ENCODE measurements at regions not wholly inside any gene's neighbourhood (a gene's known extent, or its start where the extent isn't known, plus 50 kb on each side); places are given as distances from the start of the nearest gene placed in this dataset.

DNA sequence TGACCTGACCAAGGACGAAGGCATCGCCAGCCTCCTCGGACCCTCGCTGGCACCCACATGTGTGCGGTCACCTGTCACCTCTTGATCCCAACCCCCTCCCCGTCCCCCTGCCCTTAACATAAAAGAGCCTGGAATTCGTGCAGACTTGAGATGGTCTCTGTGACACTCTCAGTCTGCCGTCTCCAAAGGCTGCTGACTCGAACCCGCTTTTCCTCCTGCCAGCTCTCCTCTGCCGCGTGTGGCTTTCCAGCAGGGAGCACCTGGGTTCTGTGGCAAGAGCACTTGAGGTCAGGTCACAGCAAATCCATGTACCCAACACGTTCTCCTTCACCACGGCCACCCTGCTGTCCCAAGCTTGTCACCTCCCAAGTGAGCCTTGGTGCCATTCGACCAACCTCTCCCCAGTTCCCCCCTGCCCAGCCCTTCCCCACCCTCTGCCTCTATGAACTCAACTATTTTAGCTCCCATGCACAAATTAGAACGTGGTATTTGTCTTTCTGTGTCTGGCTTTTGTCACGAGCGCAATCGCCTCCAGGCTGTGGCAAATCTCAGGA is 207.6 kb downstream of the BRD1 start:
- Histone ChIP-seq H3K4me3 (ENCODE audit: low read length) (no peak overlapping the region), H3K4me1 (ENCODE audit: control insufficient read depth, low read length) (no peaks in the 10 kb centered on the region), H3K9me2 (replicated peaks; ENCODE audit: control insufficient read depth, low read length) (no peaks in the 10 kb centered on the region), H3K4me2 (ENCODE audit: low read length) (no peak overlapping the region), H3K27ac (ENCODE audit: low read depth, low read length) (no peak overlapping the region), H3K27me3 (ENCODE audit: control insufficient read depth, low read length) (no peaks in the 10 kb centered on the region), H3F3A (ENCODE audit: control insufficient read depth, insufficient read depth) (no peaks in the 10 kb centered on the region), H4K20me1 (ENCODE audit: control insufficient read depth, insufficient read depth, low read depth, low read length) (no peaks in the 10 kb centered on the region), H3K79me2 (ENCODE audit: control insufficient read depth, low read length) (peaks cover 40% of the 10 kb centered on the region), H3K9me3 (ENCODE audit: control insufficient read depth, insufficient read depth, low read length) (peaks cover under 1% of the 10 kb centered on the region; the same call in 1 of the 2 replicates), H3K36me3 (ENCODE audit: control insufficient read depth, low read length) (peaks cover 37% of the 10 kb centered on the region)
- TF ChIP-seq, protein P1, sequence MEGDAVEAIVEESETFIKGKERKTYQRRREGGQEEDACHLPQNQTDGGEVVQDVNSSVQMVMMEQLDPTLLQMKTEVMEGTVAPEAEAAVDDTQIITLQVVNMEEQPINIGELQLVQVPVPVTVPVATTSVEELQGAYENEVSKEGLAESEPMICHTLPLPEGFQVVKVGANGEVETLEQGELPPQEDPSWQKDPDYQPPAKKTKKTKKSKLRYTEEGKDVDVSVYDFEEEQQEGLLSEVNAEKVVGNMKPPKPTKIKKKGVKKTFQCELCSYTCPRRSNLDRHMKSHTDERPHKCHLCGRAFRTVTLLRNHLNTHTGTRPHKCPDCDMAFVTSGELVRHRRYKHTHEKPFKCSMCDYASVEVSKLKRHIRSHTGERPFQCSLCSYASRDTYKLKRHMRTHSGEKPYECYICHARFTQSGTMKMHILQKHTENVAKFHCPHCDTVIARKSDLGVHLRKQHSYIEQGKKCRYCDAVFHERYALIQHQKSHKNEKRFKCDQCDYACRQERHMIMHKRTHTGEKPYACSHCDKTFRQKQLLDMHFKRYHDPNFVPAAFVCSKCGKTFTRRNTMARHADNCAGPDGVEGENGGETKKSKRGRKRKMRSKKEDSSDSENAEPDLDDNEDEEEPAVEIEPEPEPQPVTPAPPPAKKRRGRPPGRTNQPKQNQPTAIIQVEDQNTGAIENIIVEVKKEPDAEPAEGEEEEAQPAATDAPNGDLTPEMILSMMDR (IDR thresholded peaks at IDR 0.05; ENCODE audit: low read depth, low read length, poor library complexity, severe bottlenecking), result no peak
- TF ChIP-seq EZH2phosphoT487 (IDR thresholded peaks at IDR 0.05; ENCODE audit: borderline replicate concordance, low read length), result no peak

DNA sequence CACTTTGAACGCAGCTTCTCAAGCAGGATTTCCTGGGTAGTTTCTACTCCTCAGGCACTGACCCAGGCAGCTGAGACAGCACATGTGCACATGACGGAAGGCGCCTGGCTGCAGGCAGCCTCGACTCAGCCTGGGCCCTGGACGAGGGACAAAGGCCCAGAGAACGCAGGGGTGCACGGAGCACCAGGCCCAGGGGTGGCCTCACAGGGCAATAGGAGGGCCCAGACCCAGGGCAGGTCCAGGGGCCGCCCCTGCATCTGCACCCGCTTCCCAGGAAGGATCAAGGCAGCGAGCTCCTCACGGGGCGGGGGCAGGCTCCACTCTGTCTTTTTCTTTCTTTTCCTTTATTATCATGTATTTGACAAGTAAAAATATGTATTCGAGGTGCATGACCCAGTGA is 208.4 kb downstream of the BRD1 start:
- H3K36me3 ChIP-seq (ENCODE audit: control insufficient read depth, low read length), result peaks cover 42% of the 10 kb centered on the region
- H3K4me3 ChIP-seq (ENCODE audit: low read length), result no peak overlapping the region
- H3K27ac ChIP-seq (ENCODE audit: low read depth, low read length), result no peak overlapping the region
- no peak for TF ChIP-seq EZH2phosphoT487 (IDR thresholded peaks at IDR 0.05; ENCODE audit: borderline replicate concordance, low read length)
- TF ChIP-seq, protein P1 (IDR thresholded peaks at IDR 0.05; ENCODE audit: low read depth, low read length, poor library complexity, severe bottlenecking), result no peak
- H3K4me1 ChIP-seq (ENCODE audit: control insufficient read depth, low read length), result no peaks in the 10 kb centered on the region
- H3K4me2 ChIP-seq (ENCODE audit: low read length), result no peak overlapping the region
- no peaks in the 10 kb centered on the region for H3K9me2 ChIP-seq (replicated peaks; ENCODE audit: control insufficient read depth, low read length)
- H4K20me1 ChIP-seq (ENCODE audit: control insufficient read depth, insufficient read depth, low read depth, low read length), result no peaks in the 10 kb centered on the region
- H3F3A ChIP-seq (ENCODE audit: control insufficient read depth, insufficient read depth), result no peaks in the 10 kb centered on the region
- H3K9me3 ChIP-seq (ENCODE audit: control insufficient read depth, insufficient read depth, low read length), result peaks cover 3% of the 10 kb centered on the region; the same call in 1 of the 2 replicates
- no peaks in the 10 kb centered on the region for H3K27me3 ChIP-seq (ENCODE audit: control insufficient read depth, low read length)
- H3K79me2 ChIP-seq (ENCODE audit: control insufficient read depth, low read length), result peaks cover 37% of the 10 kb centered on the region

DNA sequence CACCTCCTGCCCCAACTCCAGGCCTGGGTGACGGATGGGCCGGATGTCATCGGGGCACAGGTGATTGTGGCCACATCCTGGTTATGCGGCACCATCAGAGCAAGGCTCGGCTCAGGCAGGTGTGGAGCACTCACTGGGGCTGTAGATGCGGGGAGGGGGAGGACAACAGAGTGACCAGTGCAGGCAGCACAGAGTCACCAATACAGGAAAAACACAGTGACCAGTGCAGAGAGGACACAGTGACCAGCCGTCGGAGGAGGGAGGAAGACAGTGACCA is 209.1 kb downstream of the BRD1 start:
- Histone ChIP-seq H4K20me1 (ENCODE audit: control insufficient read depth, insufficient read depth, low read depth, low read length) (no peaks in the 10 kb centered on the region), H3K4me1 (ENCODE audit: control insufficient read depth, low read length) (no peaks in the 10 kb centered on the region), H3K36me3 (ENCODE audit: control insufficient read depth, low read length) (peaks cover 46% of the 10 kb centered on the region), H3K27me3 (ENCODE audit: control insufficient read depth, low read length) (no peaks in the 10 kb centered on the region), H3K9me2 (replicated peaks; ENCODE audit: control insufficient read depth, low read length) (no peaks in the 10 kb centered on the region), H3K9me3 (ENCODE audit: control insufficient read depth, insufficient read depth, low read length) (peaks cover 3% of the 10 kb centered on the region; the same call in 1 of the 2 replicates), H3K4me3 (ENCODE audit: low read length) (no peak overlapping the region), H3K79me2 (ENCODE audit: control insufficient read depth, low read length) (peaks cover 38% of the 10 kb centered on the region), H3F3A (ENCODE audit: control insufficient read depth, insufficient read depth) (no peaks in the 10 kb centered on the region), H3K27ac (ENCODE audit: low read depth, low read length) (no peak overlapping the region), H3K4me2 (ENCODE audit: low read length) (no peak overlapping the region)
- TF ChIP-seq, protein P1 (IDR thresholded peaks at IDR 0.05; ENCODE audit: low read depth, low read length, poor library complexity, severe bottlenecking), result no peak
- no peak for TF ChIP-seq EZH2phosphoT487 (IDR thresholded peaks at IDR 0.05; ENCODE audit: borderline replicate concordance, low read length)
